ENCODE measurements at regions not wholly inside any gene's neighbourhood (a gene's known extent, or its start where the extent isn't known, plus 50 kb on each side); places are given as distances from the start of the nearest gene placed in this dataset.

- Mint-ChIP-seq H3K27me3 (ENCODE audit: insufficient read depth, low read depth) (peaks cover 3% of the 10 kb centered on the region), H3K27ac (no peak overlapping the region), H3K4me1 (peaks cover 25% of the 10 kb centered on the region), H3K36me3 (no peaks in the 10 kb centered on the region), H3K9me3 (peaks cover 4% of the 10 kb centered on the region), H3K4me3 (no peak overlapping the region)
- no peaks in the 10 kb centered on the region for H3K79me2 ChIP-seq (ENCODE audit: low read depth)
- peaks cover 21% of the 10 kb centered on the region for H3F3A ChIP-seq (ENCODE audit: low read depth)
- no peaks in the 10 kb centered on the region for H3K36me3 ChIP-seq
- H3K27me3 ChIP-seq = no peaks in the 10 kb centered on the region
- H3K9me3 ChIP-seq (ENCODE audit: low read depth) = no peaks in the 10 kb centered on the region
- H3K9ac ChIP-seq = no peak overlapping the region
- TF ChIP-seq EZH2phosphoT487 (IDR thresholded peaks at IDR 0.05) (no peak), CTCF (IDR thresholded peaks at IDR 0.05) (no peak), EZH2 (IDR thresholded peaks at IDR 0.05) (no peak)
- H2AFZ ChIP-seq (replicated peaks) = no peak overlapping the region
- H3K4me1 ChIP-seq = peaks cover 42% of the 10 kb centered on the region
- H3K27ac ChIP-seq = no peak overlapping the region
- no peak for DNase-seq (ENCODE audit: low spot score)
- no peaks in the 10 kb centered on the region for H4K20me1 ChIP-seq (ENCODE audit: low read depth)
- no peak overlapping the region for H3K4me2 ChIP-seq
- no peak overlapping the region for H3K4me3 ChIP-seq
Observed at GRCh38 chr2:75428646-75429443, 131.9 kb downstream of the EVA1A start.

- H3K79me2 ChIP-seq (ENCODE audit: low read depth) = no peaks in the 10 kb centered on the region
- no peak overlapping the region for H2AFZ ChIP-seq (replicated peaks)
- no peaks in the 10 kb centered on the region for H4K20me1 ChIP-seq (ENCODE audit: low read depth)
- H3K9me3 ChIP-seq (ENCODE audit: low read depth) = no peaks in the 10 kb centered on the region
- peaks cover 38% of the 10 kb centered on the region for H3K4me1 ChIP-seq
- Mint-ChIP-seq H3K9me3 (peaks cover 4% of the 10 kb centered on the region), H3K4me1 (peaks cover 25% of the 10 kb centered on the region), H3K4me3 (no peak overlapping the region), H3K27me3 (ENCODE audit: insufficient read depth, low read depth) (peaks cover 3% of the 10 kb centered on the region), H3K36me3 (no peaks in the 10 kb centered on the region), H3K27ac (no peak overlapping the region)
- no peaks in the 10 kb centered on the region for H3K27me3 ChIP-seq
- H3K9ac ChIP-seq = no peak overlapping the region
- TF ChIP-seq EZH2 (IDR thresholded peaks at IDR 0.05) = no peak
- TF ChIP-seq CTCF (IDR thresholded peaks at IDR 0.05) = no peak
- no peak for TF ChIP-seq EZH2phosphoT487 (IDR thresholded peaks at IDR 0.05)
- DNase-seq (ENCODE audit: low spot score) = no peak
- H3K4me2 ChIP-seq = no peak overlapping the region
- peaks cover 18% of the 10 kb centered on the region for H3F3A ChIP-seq (ENCODE audit: low read depth)
- H3K27ac ChIP-seq = no peak overlapping the region
- H3K36me3 ChIP-seq = no peaks in the 10 kb centered on the region
- no peak overlapping the region for H3K4me3 ChIP-seq
Observed at GRCh38 chr2:75428060-75428459, 132.7 kb downstream of the EVA1A start.

GRCh38 chr2:75424936-75425619 is 135.7 kb downstream of the EVA1A start:
- Histone ChIP-seq H3K4me3 (no peak overlapping the region), H3F3A (ENCODE audit: low read depth) (peaks cover 2% of the 10 kb centered on the region), H3K4me1 (peaks cover 15% of the 10 kb centered on the region), H2AFZ (replicated peaks) (peak overlapping the region; percentile 71), H3K79me2 (ENCODE audit: low read depth) (no peaks in the 10 kb centered on the region), H3K4me2 (no peak overlapping the region), H4K20me1 (ENCODE audit: low read depth) (no peaks in the 10 kb centered on the region), H3K27ac (no peak overlapping the region), H3K36me3 (no peaks in the 10 kb centered on the region), H3K9ac (no peak overlapping the region), H3K9me3 (ENCODE audit: low read depth) (no peaks in the 10 kb centered on the region), H3K27me3 (no peaks in the 10 kb centered on the region)
- Mint-ChIP-seq H3K4me3 (no peak overlapping the region), H3K27me3 (ENCODE audit: insufficient read depth, low read depth) (peaks cover 2% of the 10 kb centered on the region), H3K27ac (no peak overlapping the region), H3K9me3 (peaks cover 2% of the 10 kb centered on the region), H3K4me1 (peaks cover under 1% of the 10 kb centered on the region), H3K36me3 (no peaks in the 10 kb centered on the region)
- peak; percentile 76 for DNase-seq (ENCODE audit: low spot score)
- TF ChIP-seq EZH2 (IDR thresholded peaks at IDR 0.05) (no peak), EZH2phosphoT487 (IDR thresholded peaks at IDR 0.05) (no peak), CTCF (IDR thresholded peaks at IDR 0.05) (peak; percentile 69)

Data from neural progenitor cell (in vitro differentiated cells).